Loucy (cell line): ENCODE measurements at regions not wholly inside any gene's neighbourhood (a gene's known extent, or its start where the extent isn't known, plus 50 kb on each side); places are given as distances from the start of the nearest gene placed in this dataset.

Source experiments
- H2AFZ ChIP-seq: fragments of 200-600 bp; sonication (generic); 2 replicates; pipeline ENCODE4 v1.6.0; 2016; ENCODE audit warnings: antibody characterized with exemption, mild to moderate bottlenecking, low read length, moderate library complexity
- H3F3A ChIP-seq: fragments of 200-600 bp; 2 replicates; pipeline ENCODE4 v1.6.0; 2016; ENCODE audit warnings: antibody characterized with exemption, low read depth, mild to moderate bottlenecking
- H3K27me3 ChIP-seq: fragments of 200-600 bp; sonication (generic); 2 replicates; pipeline ENCODE4 v1.6.1; 2014; ENCODE audit warnings: low read length, mild to moderate bottlenecking; ENCODE audit not compliant: insufficient read depth, poor library complexity, severe bottlenecking
- H3K36me3 ChIP-seq: fragments of 200-600 bp; sonication (generic); 2 replicates; pipeline ENCODE4 v1.6.1; 2016; ENCODE audit warnings: low read length; ENCODE audit not compliant: insufficient read depth
- H3K4me1 ChIP-seq: fragments of 200-600 bp; sonication (generic); 2 replicates; pipeline ENCODE4 v1.5.1; 2014; ENCODE audit warnings: low read length, mild to moderate bottlenecking; ENCODE audit not compliant: insufficient read depth, poor library complexity, severe bottlenecking
- H3K4me2 ChIP-seq: fragments of 200-600 bp; sonication (generic); 2 replicates; pipeline ENCODE4 v1.6.0; 2014; ENCODE audit warnings: antibody characterized with exemption, low read length, low read depth, mild to moderate bottlenecking; ENCODE audit not compliant: poor library complexity, severe bottlenecking
- H3K4me3 ChIP-seq: fragments of 200-600 bp; sonication (generic); 2 replicates; pipeline ENCODE4 v1.5.1; 2014; ENCODE audit warnings: low read length, mild to moderate bottlenecking, mixed read lengths; ENCODE audit not compliant: poor library complexity, severe bottlenecking
- H3K79me2 ChIP-seq: fragments of 200-600 bp; sonication (generic); 2 replicates; pipeline ENCODE4 v1.6.1; 2014; ENCODE audit warnings: low read length; ENCODE audit not compliant: insufficient read depth
- H3K9ac ChIP-seq: fragments of 200-600 bp; sonication (generic); 2 replicates; pipeline ENCODE4 v1.6.0; 2014; ENCODE audit warnings: mild to moderate bottlenecking, low read depth, low read length, moderate library complexity; ENCODE audit not compliant: poor library complexity, severe bottlenecking
- H3K9me2 ChIP-seq: fragments of 200-600 bp; sonication (generic); replicated peaks from 2 replicates; pipeline ENCODE4 v1.6.1; 2016; ENCODE audit warnings: low read depth, low read length, mixed read lengths
- H3K9me3 ChIP-seq: fragments of 200-600 bp; sonication (generic); 2 replicates; pipeline ENCODE4 v1.6.1; 2014; ENCODE audit warnings: mild to moderate bottlenecking, antibody characterized with exemption, low read length, low read depth; ENCODE audit not compliant: insufficient read depth
- H4K20me1 ChIP-seq: fragments of 200-600 bp; sonication (generic); 2 replicates; pipeline ENCODE4 v1.6.0; 2014; ENCODE audit warnings: antibody characterized with exemption, low read length, mild to moderate bottlenecking; ENCODE audit not compliant: insufficient read depth, poor library complexity, severe bottlenecking
- CTCF ChIP-seq: fragments of 200-600 bp; sonication (generic); conservative IDR thresholded peaks from 2 replicates; pipeline ENCODE4 v1.5.1; 2014; ENCODE audit warnings: mild to moderate bottlenecking, antibody characterized with exemption, low read length
- EZH2phosphoT487 ChIP-seq: fragments of 200-600 bp; IDR thresholded peaks from 2 replicates; pipeline ENCODE4 v1.6.1; 2018; ENCODE audit warnings: antibody characterized with exemption, mild to moderate bottlenecking, moderate library complexity, borderline replicate concordance

DNA sequence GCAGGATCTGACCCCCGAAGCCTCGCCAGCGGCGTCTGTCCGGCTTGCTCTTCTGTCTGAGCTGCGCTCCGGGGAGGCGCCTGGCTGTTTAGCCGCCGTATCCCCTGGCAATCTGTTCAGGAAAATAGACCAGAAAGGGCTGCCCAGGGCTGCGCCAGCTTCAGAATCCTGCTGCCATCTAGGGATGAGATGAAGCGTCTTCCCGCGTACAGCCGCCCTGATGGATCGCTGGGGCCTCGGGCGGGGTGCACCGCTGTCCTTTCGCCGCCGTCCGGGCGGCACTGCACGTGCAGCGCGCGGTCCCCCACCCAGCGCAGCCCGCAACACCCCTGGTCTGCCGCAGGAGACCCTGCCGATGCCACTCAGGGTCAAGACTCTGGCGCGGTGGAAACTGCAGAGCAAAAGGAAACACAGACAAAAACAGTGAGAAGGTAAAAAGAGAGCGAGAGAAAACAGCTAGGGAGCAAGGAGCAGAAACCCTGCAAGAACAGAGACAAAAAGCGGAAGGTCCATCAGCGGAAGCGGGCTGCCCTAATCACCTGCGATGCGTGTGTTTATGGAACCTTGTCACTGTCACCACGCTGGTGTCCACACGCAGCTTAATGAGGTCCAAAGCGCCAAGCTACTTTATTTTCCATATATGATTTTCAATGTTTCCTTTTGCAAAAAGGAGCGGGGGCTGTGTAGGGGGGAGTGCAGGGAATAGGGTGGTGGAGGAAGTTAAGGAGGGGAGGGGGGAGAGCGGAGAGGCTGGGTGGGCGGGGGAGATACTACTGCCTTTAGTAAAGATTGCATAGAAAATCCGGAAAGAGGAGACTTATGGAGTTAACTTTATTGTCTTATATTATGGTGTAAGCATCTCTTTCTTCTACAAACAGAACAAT lies 2113.3 kb upstream of the PIK3C3 start:
- Histone ChIP-seq H3K27me3 (no peaks in the 10 kb centered on the region), H3K36me3 (no peaks in the 10 kb centered on the region), H3K9ac (no peak overlapping the region), H3K79me2 (no peaks in the 10 kb centered on the region), H3K4me2 (no peak overlapping the region), H3K9me3 (no peaks in the 10 kb centered on the region; the same call in 1 of the 2 replicates), H3F3A (no peaks in the 10 kb centered on the region), H3K9me2 (no peaks in the 10 kb centered on the region), H4K20me1 (no peaks in the 10 kb centered on the region), H2AFZ (no peak overlapping the region), H3K4me1 (no peaks in the 10 kb centered on the region), H3K4me3 (no peak overlapping the region)
- TF ChIP-seq CTCF: no peak
- no peak for TF ChIP-seq EZH2phosphoT487

DNA sequence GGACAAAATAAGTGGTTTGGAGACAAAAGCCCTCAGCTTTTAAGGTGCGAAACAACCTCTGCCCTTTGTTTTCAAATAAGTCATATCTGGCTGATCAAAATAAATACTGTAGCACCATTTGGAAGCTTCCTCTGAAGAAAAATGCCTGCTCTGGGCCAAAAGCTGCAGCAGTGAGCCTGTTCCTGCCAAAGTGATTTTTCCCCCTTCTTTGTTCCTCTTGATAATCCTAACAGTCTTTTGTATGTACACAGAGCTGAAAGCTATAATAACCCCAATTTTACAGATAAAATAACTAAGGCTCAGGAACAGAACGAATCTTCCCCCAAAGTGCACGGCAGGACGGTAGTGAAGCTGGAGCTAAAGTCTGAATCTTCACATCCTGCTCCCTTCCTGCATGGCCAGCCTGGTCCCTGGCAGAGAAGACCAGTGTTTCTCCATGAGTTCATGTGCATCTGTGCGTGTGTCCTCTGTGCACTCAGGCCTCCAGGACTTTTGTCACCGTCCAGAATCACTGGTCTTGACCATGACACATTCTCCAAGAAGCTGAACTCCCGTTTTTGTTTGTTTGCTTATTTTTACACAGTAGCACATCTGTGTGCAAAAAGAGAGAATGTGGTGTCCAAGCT lies 2114.1 kb upstream of the PIK3C3 start:
- no peaks in the 10 kb centered on the region for H3K27me3 ChIP-seq
- no peaks in the 10 kb centered on the region for H3K36me3 ChIP-seq
- H3K4me2 ChIP-seq: no peak overlapping the region
- no peaks in the 10 kb centered on the region; the same call in 1 of the 2 replicates for H3K9me3 ChIP-seq
- H2AFZ ChIP-seq: no peak overlapping the region
- no peaks in the 10 kb centered on the region for H3K4me1 ChIP-seq
- TF ChIP-seq CTCF (no peak), EZH2phosphoT487 (no peak)
- no peak overlapping the region for H3K4me3 ChIP-seq
- H3K79me2 ChIP-seq: no peaks in the 10 kb centered on the region
- no peaks in the 10 kb centered on the region for H3F3A ChIP-seq
- no peaks in the 10 kb centered on the region for H4K20me1 ChIP-seq
- H3K9ac ChIP-seq: no peak overlapping the region
- H3K9me2 ChIP-seq: no peaks in the 10 kb centered on the region

GRCh38 chr18:39840406-39840805 lies 2114.6 kb upstream of the PIK3C3 start:
- Histone ChIP-seq H3K36me3 (no peaks in the 10 kb centered on the region), H3K9me3 (no peaks in the 10 kb centered on the region; the same call in 1 of the 2 replicates), H3K27me3 (no peaks in the 10 kb centered on the region), H2AFZ (no peak overlapping the region), H3K4me3 (no peak overlapping the region), H3F3A (no peaks in the 10 kb centered on the region), H3K79me2 (no peaks in the 10 kb centered on the region), H3K9me2 (no peaks in the 10 kb centered on the region), H3K4me1 (no peaks in the 10 kb centered on the region), H3K4me2 (no peak overlapping the region), H4K20me1 (no peaks in the 10 kb centered on the region), H3K9ac (no peak overlapping the region)
- TF ChIP-seq CTCF: no peak
- TF ChIP-seq EZH2phosphoT487: no peak
